Common myeloid progenitor, CD34-positive (primary cell): ENCODE measurements at regions not wholly inside any gene's neighbourhood (a gene's known extent, or its start where the extent isn't known, plus 50 kb on each side); places are given as distances from the start of the nearest gene placed in this dataset.

ENCODE experiments used
- CTCF ChIA-PET: fragments of 350-600 bp; sonication (Branson Sonifier 250); formaldehyde crosslinking; loops from one replicate; lab custom pipeline; 2021; ENCODE audit warnings: antibody characterized with exemption; lab: Charles Lee
- POLR2A ChIA-PET: fragments of 350-600 bp; sonication (Branson Sonifier 250); formaldehyde crosslinking; loops from one replicate; lab custom pipeline; 2021; ENCODE audit warnings: antibody characterized with exemption; lab: Charles Lee
- DNase-seq, 3 donors: peaks; one replicate each; pipeline versions ENCODE4 v3.0.0 to v3.0.0-alpha.2; 2013
- H3K27ac ChIP-seq, 2 experiments: 1 replicate in 1 of 2; 2 replicates in 1 of 2; pipeline ENCODE4 v1.7.0; 2013; ENCODE audit warnings: inconsistent platforms in 2 of 2, low read length in 2 of 2, mild to moderate bottlenecking in 2 of 2, low read depth in 1 of 2, moderate library complexity in 1 of 2; ENCODE audit not compliant: severe bottlenecking in 2 of 2, insufficient read depth in 1 of 2, poor library complexity in 1 of 2
- H3K27me3 ChIP-seq, 5 experiments: replicated peaks in 2 of 5; 1 replicate in 3 of 5; 2 replicates in 2 of 5; pipeline versions ENCODE4 v1.6.1 to v1.7.0; 2013; ENCODE audit warnings: low read length in 4 of 5, mild to moderate bottlenecking in 2 of 5, moderate library complexity in 2 of 5, inconsistent platforms in 1 of 5; ENCODE audit not compliant: insufficient read depth in 5 of 5, control insufficient read depth in 4 of 5
- H3K36me3 ChIP-seq, 4 experiments: 1 replicate in 2 of 4; 2 replicates in 2 of 4; pipeline versions ENCODE4 v1.6.1 to v1.7.0; 2013; ENCODE audit warnings: low read length in 3 of 4, control low read depth in 1 of 4, mild to moderate bottlenecking in 1 of 4; ENCODE audit not compliant: control insufficient read depth in 4 of 4, insufficient read depth in 4 of 4
- H3K4me1 ChIP-seq, 4 experiments: 1 replicate in 3 of 4; 2 replicates in 1 of 4; pipeline versions ENCODE4 v1.6.1 to v1.7.1; 2013; ENCODE audit warnings: low read length in 3 of 4, mild to moderate bottlenecking in 3 of 4, control low read depth in 1 of 4, inconsistent platforms in 1 of 4, moderate library complexity in 1 of 4; ENCODE audit not compliant: control insufficient read depth in 4 of 4, insufficient read depth in 4 of 4; ENCODE audit errors: control extremely low read depth in 1 of 4
- H3K4me3 ChIP-seq, 7 experiments: 1 replicate in 4 of 7; 2 replicates in 3 of 7; pipeline versions ENCODE4 v1.5.1 to v1.7.0; 2013; ENCODE audit warnings: mild to moderate bottlenecking in 7 of 7, low read length in 6 of 7, moderate library complexity in 6 of 7, inconsistent platforms in 2 of 7, low read depth in 2 of 7, control low read depth in 1 of 7; ENCODE audit not compliant: insufficient read depth in 4 of 7, control insufficient read depth in 1 of 7; ENCODE audit errors: extremely low read depth in 1 of 7
- H3K9me3 ChIP-seq, 5 experiments: 1 replicate in 4 of 5; 2 replicates in 1 of 5; pipeline versions ENCODE4 v1.6.1 to v1.7.1; 2013; ENCODE audit warnings: low read length in 4 of 5, mild to moderate bottlenecking in 2 of 5, inconsistent platforms in 1 of 5, low read depth in 1 of 5, moderate library complexity in 1 of 5; ENCODE audit not compliant: control insufficient read depth in 4 of 5, insufficient read depth in 2 of 5; ENCODE audit errors: control extremely low read depth in 1 of 5
- WGBS: methylation state at CpG from one replicate; pipeline ENCODE4 v1.1.5; 2013; ENCODE audit not compliant: insufficient coverage; 5-methylcytosine and 5-hydroxymethylcytosine counted together

GRCh38 chr14:97584528-97584927 is 787.3 kb downstream of the VRK1 start:
- no peaks in the 10 kb centered on the region for H3K36me3 ChIP-seq
- ChIA-PET POLR2A (no interaction called here), CTCF (interaction anchor here (0.8 to 3.7 kb wide), 5 partner anchors 17 to 401 kb away, joined by 3 to 22 read pairs (median 3); no protein-coding TSS in a partner anchor)
- peak; percentile 50 to 73 (median 71) for DNase-seq
- no peak overlapping the region for H3K4me3 ChIP-seq
- peaks cover 0 to 4% (median 0%) of the 10 kb centered on the region in 5 experiments for H3K9me3 ChIP-seq
- no peaks in the 10 kb centered on the region for H3K4me1 ChIP-seq
- no peak overlapping the region for H3K27ac ChIP-seq
- no peaks in the 10 kb centered on the region for H3K27me3 ChIP-seq
- WGBS, result 75% methylated on average over 2 of the region's 2 CpGs

- no peak for DNase-seq
- Histone ChIP-seq H3K27me3 (no peaks in the 10 kb centered on the region), H3K36me3 (no peaks in the 10 kb centered on the region), H3K4me3 (no peak overlapping the region), H3K4me1 (no peaks in the 10 kb centered on the region), H3K9me3 (peaks cover 0 to 4% (median 0%) of the 10 kb centered on the region in 5 experiments), H3K27ac (no peak overlapping the region)
- ChIA-PET POLR2A (no interaction called here), CTCF (no interaction called here)
- WGBS, result 96% methylated on average over 5 of the region's 5 CpGs
These were observed 795.3 kb downstream of the VRK1 start for GRCh38 chr14:97592341-97592980.

GRCh38 chr14:97594306-97594705 is 797.1 kb downstream of the VRK1 start:
- WGBS, result 100% methylated on average over 1 of the region's 1 CpG
- H3K9me3 ChIP-seq, result no peaks in the 10 kb centered on the region
- H3K27ac ChIP-seq, result no peak overlapping the region
- no peak overlapping the region for H3K4me3 ChIP-seq
- H3K36me3 ChIP-seq, result no peaks in the 10 kb centered on the region
- no peaks in the 10 kb centered on the region for H3K27me3 ChIP-seq
- POLR2A ChIA-PET, result no interaction called here
- DNase-seq, result no peak
- CTCF ChIA-PET, result no interaction called here
- no peaks in the 10 kb centered on the region for H3K4me1 ChIP-seq

GRCh38 chr14:97602438-97603117 is 805.4 kb downstream of the VRK1 start:
- peak overlapping the region in 5 of 7 experiments; percentile 0 to 65 (median 40) for H3K4me3 ChIP-seq
- no peak overlapping the region for H3K27ac ChIP-seq
- WGBS, result 13% methylated on average over 13 of the region's 13 CpGs
- peak in 2 of 3 donors; percentile 45 to 60 for DNase-seq
- H3K36me3 ChIP-seq, result no peaks in the 10 kb centered on the region
- peaks cover 0 to 2% (median 0%) of the 10 kb centered on the region in 5 experiments for H3K9me3 ChIP-seq
- POLR2A ChIA-PET, result no interaction called here
- no peaks in the 10 kb centered on the region for H3K27me3 ChIP-seq
- CTCF ChIA-PET, result interaction anchor here (1.7 kb wide), 1 partner anchor 17 kb away, joined by 4 read pairs; no protein-coding TSS in a partner anchor
- peaks cover 0 to 14% (median 10%) of the 10 kb centered on the region in 4 experiments for H3K4me1 ChIP-seq

- H3K27ac ChIP-seq, result no peak overlapping the region
- no peaks in the 10 kb centered on the region for H3K36me3 ChIP-seq
- peaks cover 0 to under 1% (median 0%) of the 10 kb centered on the region in 5 experiments for H3K27me3 ChIP-seq
- H3K9me3 ChIP-seq, result peaks cover 0 to 2% (median 0%) of the 10 kb centered on the region in 5 experiments
- ChIA-PET POLR2A (interaction anchor here (0.6 kb wide), 1 partner anchor 418 kb away, joined by 3 read pairs; no protein-coding TSS in a partner anchor), CTCF (interaction anchor here (1.7 kb wide), 1 partner anchor 17 kb away, joined by 4 read pairs; no protein-coding TSS in a partner anchor)
- no peak for DNase-seq
- 87% methylated on average over 2 of the region's 3 CpGs for WGBS
- peaks cover 0 to 14% (median 10%) of the 10 kb centered on the region in 4 experiments for H3K4me1 ChIP-seq
- H3K4me3 ChIP-seq, result peak overlapping the region in 1 of 7 experiments; percentile 0
These were observed 806.0 kb downstream of the VRK1 start for GRCh38 chr14:97603201-97603600.

GRCh38 chr14:97604731-97605130 is 807.5 kb downstream of the VRK1 start:
- 97% methylated on average over 6 of the region's 6 CpGs for WGBS
- Histone ChIP-seq H3K36me3 (no peaks in the 10 kb centered on the region), H3K27ac (no peak overlapping the region), H3K4me3 (no peak overlapping the region), H3K9me3 (peaks cover 0 to 2% (median 0%) of the 10 kb centered on the region in 5 experiments), H3K4me1 (peaks cover 0 to 14% (median 10%) of the 10 kb centered on the region in 4 experiments), H3K27me3 (peaks cover 0 to 2% (median 0%) of the 10 kb centered on the region in 5 experiments)
- no peak for DNase-seq
- POLR2A ChIA-PET, result no interaction called here
- CTCF ChIA-PET, result interaction anchor here (1.1 kb wide), 1 partner anchor 14 kb away, joined by 3 read pairs; no protein-coding TSS in a partner anchor
